ENCODE measurements at regions not wholly inside any gene's neighbourhood (a gene's known extent, or its start where the extent isn't known, plus 50 kb on each side); places are given as distances from the start of the nearest gene placed in this dataset.

DNA sequence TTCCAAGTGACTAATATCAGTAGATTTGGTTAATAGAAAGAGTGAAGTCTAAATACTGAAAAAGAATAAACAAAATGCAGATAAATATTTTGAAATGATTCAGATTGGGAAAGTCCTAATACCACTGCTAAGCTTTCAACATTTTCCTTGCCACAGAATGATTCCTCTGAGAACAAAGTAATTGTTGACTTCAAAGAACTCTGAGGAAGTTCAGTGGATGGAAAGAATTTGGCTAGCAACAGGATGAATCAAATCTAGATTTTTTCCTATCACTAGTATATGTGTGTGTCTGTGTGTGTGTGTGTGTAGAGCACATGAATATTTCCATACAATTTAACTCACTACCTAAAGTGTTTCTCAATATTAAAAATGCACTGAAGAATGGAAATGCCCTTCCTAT is 107.9 kb upstream of the PREP start:
- no peaks in the 10 kb centered on the region for H3K27me3 ChIP-seq (ENCODE audit: control insufficient read depth in 1 of 2, insufficient read depth in 1 of 2, low read length in 2 of 2)
- no peak overlapping the region for H3K27ac ChIP-seq (ENCODE audit: low read length, poor library complexity, severe bottlenecking)
- H3K23ac ChIP-seq (ENCODE audit: low read length in 2 of 2): no peak overlapping the region
- H3K9me3 ChIP-seq (ENCODE audit: control insufficient read depth, low read length): no peaks in the 10 kb centered on the region
- H2BK120ac ChIP-seq (ENCODE audit: low read depth, low read length): no peak overlapping the region
- no peak overlapping the region for H2BK5ac ChIP-seq (ENCODE audit: low read depth, low read length, poor library complexity, severe bottlenecking)
- H3K9ac ChIP-seq (ENCODE audit: low read length): no peak overlapping the region
- peak; percentile 76 for DNase-seq
- H2BK15ac ChIP-seq (ENCODE audit: low read depth, poor library complexity, severe bottlenecking): no peak overlapping the region
- no peak overlapping the region for H4K8ac ChIP-seq (ENCODE audit: low read length)
- H3K4me2 ChIP-seq (ENCODE audit: low read length, poor library complexity, severe bottlenecking): no peak overlapping the region
- H3K79me1 ChIP-seq (replicated peaks; ENCODE audit: low read length, poor library complexity, severe bottlenecking): no peaks in the 10 kb centered on the region
- H3K18ac ChIP-seq (ENCODE audit: low read depth in 1 of 2, low read length in 2 of 2): no peak overlapping the region
- H2AFZ ChIP-seq (ENCODE audit: low read depth, low read length): no peak overlapping the region
- no peak overlapping the region for H2AK5ac ChIP-seq (ENCODE audit: low read length, severe bottlenecking)
- H3K4me1 ChIP-seq (ENCODE audit: control insufficient read depth, insufficient read depth, low read depth, low read length): no peaks in the 10 kb centered on the region
- no peak overlapping the region for H3K4me3 ChIP-seq (ENCODE audit: insufficient read depth in 1 of 2, low read depth in 1 of 2, low read length in 2 of 2)
- H2BK12ac ChIP-seq (ENCODE audit: low read length in 2 of 2): no peak overlapping the region
- H3K4ac ChIP-seq (ENCODE audit: low read depth in 1 of 2, low read length in 2 of 2): no peak overlapping the region
- H3K36me3 ChIP-seq (ENCODE audit: control insufficient read depth in 1 of 2, insufficient read depth in 2 of 2, low read depth in 1 of 2, low read length in 2 of 2): no peaks in the 10 kb centered on the region
- no peak overlapping the region for H3K14ac ChIP-seq (ENCODE audit: low read length in 2 of 2)
- no peak overlapping the region for H4K91ac ChIP-seq (ENCODE audit: low read length)

GRCh38 chr6:105509506-105510331 is 106.8 kb upstream of the PREP start:
- Histone ChIP-seq H3K18ac (ENCODE audit: low read depth in 1 of 2, low read length in 2 of 2) (peak overlapping the region in 1 of 2 experiments; percentile 57), H3K4me1 (ENCODE audit: control insufficient read depth, insufficient read depth, low read depth, low read length) (no peaks in the 10 kb centered on the region), H3K27ac (ENCODE audit: low read length, poor library complexity, severe bottlenecking) (no peak overlapping the region), H2BK15ac (ENCODE audit: low read depth, poor library complexity, severe bottlenecking) (no peak overlapping the region), H3K36me3 (ENCODE audit: control insufficient read depth in 1 of 2, insufficient read depth in 2 of 2, low read depth in 1 of 2, low read length in 2 of 2) (no peaks in the 10 kb centered on the region), H3K4me2 (ENCODE audit: low read length, poor library complexity, severe bottlenecking) (no peak overlapping the region), H2BK120ac (ENCODE audit: low read depth, low read length) (no peak overlapping the region), H2AFZ (ENCODE audit: low read depth, low read length) (no peak overlapping the region), H2BK12ac (ENCODE audit: low read length in 2 of 2) (peak overlapping the region in 1 of 2 experiments; percentile 77), H3K14ac (ENCODE audit: low read length in 2 of 2) (peak overlapping the region in 1 of 2 experiments; percentile 81), H4K8ac (ENCODE audit: low read length) (no peak overlapping the region), H3K79me1 (replicated peaks; ENCODE audit: low read length, poor library complexity, severe bottlenecking) (no peaks in the 10 kb centered on the region), H4K91ac (ENCODE audit: low read length) (no peak overlapping the region), H3K4me3 (ENCODE audit: insufficient read depth in 1 of 2, low read depth in 1 of 2, low read length in 2 of 2) (no peak overlapping the region), H3K4ac (ENCODE audit: low read depth in 1 of 2, low read length in 2 of 2) (peak overlapping the region in 1 of 2 experiments; percentile 49), H3K9me3 (ENCODE audit: control insufficient read depth, low read length) (no peaks in the 10 kb centered on the region), H3K27me3 (ENCODE audit: control insufficient read depth in 1 of 2, insufficient read depth in 1 of 2, low read length in 2 of 2) (no peaks in the 10 kb centered on the region), H3K9ac (ENCODE audit: low read length) (no peak overlapping the region), H2BK5ac (ENCODE audit: low read depth, low read length, poor library complexity, severe bottlenecking) (no peak overlapping the region), H2AK5ac (ENCODE audit: low read length, severe bottlenecking) (no peak overlapping the region), H3K23ac (ENCODE audit: low read length in 2 of 2) (no peak overlapping the region)
- peak; percentile 62 for DNase-seq
- WGBS: 41% methylated on average over 9 of the region's 9 CpGs

DNA sequence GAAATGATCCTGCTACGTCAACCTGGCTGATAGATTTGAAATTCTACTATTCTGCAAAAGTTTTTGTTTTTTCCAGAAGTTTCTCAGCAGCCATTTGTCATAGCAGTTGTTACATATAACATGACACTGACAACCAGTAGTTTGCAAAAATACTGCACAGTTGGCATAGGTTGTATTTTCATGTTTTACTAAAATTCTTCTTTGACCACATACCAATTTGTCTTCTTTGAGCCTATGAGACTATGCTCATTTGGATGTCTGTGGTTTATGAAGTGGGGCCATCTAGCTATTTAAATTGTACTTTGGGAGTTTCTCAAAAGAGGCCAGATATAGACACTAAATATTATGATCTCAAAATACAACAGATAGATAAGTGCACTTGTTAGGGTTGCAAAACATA is 104.9 kb upstream of the PREP start:
- Histone ChIP-seq H3K27me3 (ENCODE audit: control insufficient read depth in 1 of 2, insufficient read depth in 1 of 2, low read length in 2 of 2) (no peaks in the 10 kb centered on the region), H3K4me2 (ENCODE audit: low read length, poor library complexity, severe bottlenecking) (no peak overlapping the region), H2BK5ac (ENCODE audit: low read depth, low read length, poor library complexity, severe bottlenecking) (no peak overlapping the region), H3K23ac (ENCODE audit: low read length in 2 of 2) (no peak overlapping the region), H3K27ac (ENCODE audit: low read length, poor library complexity, severe bottlenecking) (no peak overlapping the region), H3K18ac (ENCODE audit: low read depth in 1 of 2, low read length in 2 of 2) (no peak overlapping the region), H3K4me3 (ENCODE audit: insufficient read depth in 1 of 2, low read depth in 1 of 2, low read length in 2 of 2) (no peak overlapping the region), H3K36me3 (ENCODE audit: control insufficient read depth in 1 of 2, insufficient read depth in 2 of 2, low read depth in 1 of 2, low read length in 2 of 2) (no peaks in the 10 kb centered on the region), H2BK12ac (ENCODE audit: low read length in 2 of 2) (no peak overlapping the region), H2BK120ac (ENCODE audit: low read depth, low read length) (no peak overlapping the region), H2AFZ (ENCODE audit: low read depth, low read length) (no peak overlapping the region), H3K4me1 (ENCODE audit: control insufficient read depth, insufficient read depth, low read depth, low read length) (no peaks in the 10 kb centered on the region), H3K9me3 (ENCODE audit: control insufficient read depth, low read length) (no peaks in the 10 kb centered on the region), H2AK5ac (ENCODE audit: low read length, severe bottlenecking) (no peak overlapping the region), H3K79me1 (replicated peaks; ENCODE audit: low read length, poor library complexity, severe bottlenecking) (no peaks in the 10 kb centered on the region), H2BK15ac (ENCODE audit: low read depth, poor library complexity, severe bottlenecking) (no peak overlapping the region), H4K91ac (ENCODE audit: low read length) (no peak overlapping the region), H3K9ac (ENCODE audit: low read length) (no peak overlapping the region), H3K4ac (ENCODE audit: low read depth in 1 of 2, low read length in 2 of 2) (no peak overlapping the region), H4K8ac (ENCODE audit: low read length) (no peak overlapping the region), H3K14ac (ENCODE audit: low read length in 2 of 2) (no peak overlapping the region)
- WGBS: 100% methylated on average over 1 of the region's 1 CpG
- peak; percentile 13 for DNase-seq

GRCh38 chr6:105504706-105505105 is 101.8 kb upstream of the PREP start:
- H3K4me1 ChIP-seq (ENCODE audit: control insufficient read depth, insufficient read depth, low read depth, low read length): no peaks in the 10 kb centered on the region
- no peak overlapping the region for H4K8ac ChIP-seq (ENCODE audit: low read length)
- no peak overlapping the region for H3K4ac ChIP-seq (ENCODE audit: low read depth in 1 of 2, low read length in 2 of 2)
- no peak overlapping the region for H3K23ac ChIP-seq (ENCODE audit: low read length in 2 of 2)
- H3K27ac ChIP-seq (ENCODE audit: low read length, poor library complexity, severe bottlenecking): no peak overlapping the region
- H3K79me1 ChIP-seq (replicated peaks; ENCODE audit: low read length, poor library complexity, severe bottlenecking): no peaks in the 10 kb centered on the region
- H2BK12ac ChIP-seq (ENCODE audit: low read length in 2 of 2): no peak overlapping the region
- H2BK5ac ChIP-seq (ENCODE audit: low read depth, low read length, poor library complexity, severe bottlenecking): no peak overlapping the region
- H2AFZ ChIP-seq (ENCODE audit: low read depth, low read length): no peak overlapping the region
- no peak overlapping the region for H3K18ac ChIP-seq (ENCODE audit: low read depth in 1 of 2, low read length in 2 of 2)
- H3K27me3 ChIP-seq (ENCODE audit: control insufficient read depth in 1 of 2, insufficient read depth in 1 of 2, low read length in 2 of 2): no peaks in the 10 kb centered on the region
- no peak overlapping the region for H2AK5ac ChIP-seq (ENCODE audit: low read length, severe bottlenecking)
- H3K9me3 ChIP-seq (ENCODE audit: control insufficient read depth, low read length): no peaks in the 10 kb centered on the region
- no peak overlapping the region for H2BK15ac ChIP-seq (ENCODE audit: low read depth, poor library complexity, severe bottlenecking)
- H2BK120ac ChIP-seq (ENCODE audit: low read depth, low read length): no peak overlapping the region
- no peak overlapping the region for H3K4me3 ChIP-seq (ENCODE audit: insufficient read depth in 1 of 2, low read depth in 1 of 2, low read length in 2 of 2)
- 100% methylated on average over 1 of the region's 1 CpG for WGBS
- DNase-seq: no peak
- no peak overlapping the region for H3K4me2 ChIP-seq (ENCODE audit: low read length, poor library complexity, severe bottlenecking)
- no peaks in the 10 kb centered on the region for H3K36me3 ChIP-seq (ENCODE audit: control insufficient read depth in 1 of 2, insufficient read depth in 2 of 2, low read depth in 1 of 2, low read length in 2 of 2)
- H4K91ac ChIP-seq (ENCODE audit: low read length): no peak overlapping the region
- no peak overlapping the region for H3K14ac ChIP-seq (ENCODE audit: low read length in 2 of 2)
- H3K9ac ChIP-seq (ENCODE audit: low read length): no peak overlapping the region

All from mesenchymal stem cell (in vitro differentiated cells and primary cell).